ENCODE measurements at regions not wholly inside any gene's neighbourhood (a gene's known extent, or its start where the extent isn't known, plus 50 kb on each side); places are given as distances from the start of the nearest gene placed in this dataset.

- no peak overlapping the region for H3K4me3 ChIP-seq (ENCODE audit: low read depth, low read length)
- no peak for DNase-seq (ENCODE audit: low read depth)
- no peak for TF ChIP-seq CTCF (IDR thresholded peaks at IDR 0.05; ENCODE audit: insufficient read depth, low read depth, low read length, missing control alignments)
Measured at GRCh38 chr7:22008087-22008486, 62.4 kb upstream of the CDCA7L start.

GRCh38 chr7:22005151-22005550 lies 59.5 kb upstream of the CDCA7L start:
- no peak for DNase-seq (ENCODE audit: low read depth)
- H3K4me3 ChIP-seq (ENCODE audit: low read depth, low read length): no peak overlapping the region
- TF ChIP-seq CTCF (IDR thresholded peaks at IDR 0.05; ENCODE audit: insufficient read depth, low read depth, low read length, missing control alignments): no peak

GRCh38 chr7:22002726-22003125 lies 57.0 kb upstream of the CDCA7L start:
- no peak for DNase-seq (ENCODE audit: low read depth)
- no peak overlapping the region for H3K4me3 ChIP-seq (ENCODE audit: low read depth, low read length)
- TF ChIP-seq CTCF (IDR thresholded peaks at IDR 0.05; ENCODE audit: insufficient read depth, low read depth, low read length, missing control alignments): no peak

- DNase-seq (ENCODE audit: low read depth): peak; percentile 63
- peak; percentile 56 for TF ChIP-seq CTCF (IDR thresholded peaks at IDR 0.05; ENCODE audit: insufficient read depth, low read depth, low read length, missing control alignments)
- no peak overlapping the region for H3K4me3 ChIP-seq (ENCODE audit: low read depth, low read length)
Measured at GRCh38 chr7:22001345-22002004, 55.8 kb upstream of the CDCA7L start.

- DNase-seq (ENCODE audit: low read depth): no peak
- no peak for TF ChIP-seq CTCF (IDR thresholded peaks at IDR 0.05; ENCODE audit: insufficient read depth, low read depth, low read length, missing control alignments)
- no peak overlapping the region for H3K4me3 ChIP-seq (ENCODE audit: low read depth, low read length)
Measured at GRCh38 chr7:21999896-22000295, 54.2 kb upstream of the CDCA7L start.

- DNase-seq (ENCODE audit: low read depth): no peak
- no peak overlapping the region for H3K4me3 ChIP-seq (ENCODE audit: low read depth, low read length)
- no peak for TF ChIP-seq CTCF (IDR thresholded peaks at IDR 0.05; ENCODE audit: insufficient read depth, low read depth, low read length, missing control alignments)
Measured at GRCh38 chr7:21996641-21997040, 50.9 kb upstream of the CDCA7L start.

Data from GM12865 (cell line).